IMR-90 (cell line): ENCODE measurements at regions not wholly inside any gene's neighbourhood (a gene's known extent, or its start where the extent isn't known, plus 50 kb on each side); places are given as distances from the start of the nearest gene placed in this dataset.
A peak's percentile ranks its signal among the peaks of the same experiment; 100 is the strongest.

Experiments
- ATAC-seq: fragments of 200-7000 bp; cut with Tn5 transposase; 2 replicates; pipeline ENCODE4 v1.9.1; 2020; ENCODE audit warnings: low read depth, mild to moderate bottlenecking, moderate library complexity
- BruUV-seq: library from RNA; stranded (reverse); fragments of 400-500 nt; replicated peaks from 2 replicates; lab custom pipeline; 2021; lab: Mats Ljungman, UMichigan
- CTCF ChIA-PET: fragments of 300-600 bp; formaldehyde crosslinking; extraction: SDS; loops from one replicate; lab custom pipeline; 2021; ENCODE audit warnings: antibody characterized with exemption; lab: Yijun Ruan, JAX
- POLR2A ChIA-PET: fragments of 300-600 bp; sonication (Branson Sonifier 250); formaldehyde crosslinking; loops from one replicate; lab custom pipeline; 2022; ENCODE audit warnings: antibody characterized with exemption; ENCODE audit not compliant: unreplicated experiment; lab: Charles Lee
- DNase-seq: peaks from one replicate; pipeline ENCODE4 v3.0.0; 2013
- H2AFZ ChIP-seq: replicated peaks from 2 replicates; pipeline ENCODE3; 2013; ENCODE audit warnings: low read length, mild to moderate bottlenecking; ENCODE audit not compliant: poor library complexity
- H2AK5ac ChIP-seq: 2 replicates; pipeline ENCODE4 v1.6.1; 2013; ENCODE audit warnings: low read depth, low read length, inconsistent platforms
- H2AK9ac ChIP-seq: replicated peaks from 2 replicates; pipeline ENCODE3; 2013; ENCODE audit warnings: mild to moderate bottlenecking, low read depth, low read length, moderate library complexity; ENCODE audit not compliant: poor library complexity
- H2BK120ac ChIP-seq: 2 replicates; pipeline ENCODE4 v1.6.1; 2013; ENCODE audit warnings: low read depth, low read length, inconsistent platforms
- H2BK15ac ChIP-seq: 3 replicates; pipeline ENCODE4 v1.6.1; 2013; ENCODE audit warnings: low read depth, low read length, inconsistent platforms
- H2BK20ac ChIP-seq: 2 replicates; pipeline ENCODE4 v1.6.1; 2013; ENCODE audit warnings: low read depth, mild to moderate bottlenecking, inconsistent platforms, low read length, moderate library complexity
- H2BK5ac ChIP-seq: 2 replicates; pipeline ENCODE4 v1.6.1; 2013; ENCODE audit warnings: mild to moderate bottlenecking, low read depth, low read length, inconsistent platforms; ENCODE audit not compliant: poor library complexity, severe bottlenecking
- H3K14ac ChIP-seq: replicated peaks from 2 replicates; pipeline ENCODE4 v1.6.1; 2013; ENCODE audit warnings: low read depth, low read length, inconsistent platforms
- H3K18ac ChIP-seq: 2 replicates; pipeline ENCODE4 v1.6.1; 2013; ENCODE audit warnings: low read depth, low read length, control low read depth
- H3K23ac ChIP-seq: 2 replicates; pipeline ENCODE4 v1.6.1; 2013; ENCODE audit warnings: low read depth, low read length, inconsistent platforms
- H3K27ac ChIP-seq: 2 replicates; pipeline ENCODE4 v1.5.1; 2013; ENCODE audit warnings: mild to moderate bottlenecking, control low read depth, low read length; ENCODE audit not compliant: insufficient read depth
- H3K27me3 ChIP-seq: 2 replicates; pipeline ENCODE4 v1.6.1; 2013; ENCODE audit warnings: low read length; ENCODE audit not compliant: control insufficient read depth, insufficient read depth
- H3K36me3 ChIP-seq: 2 replicates; pipeline ENCODE4 v1.6.1; 2013; ENCODE audit warnings: low read length, mixed read lengths; ENCODE audit not compliant: control insufficient read depth, insufficient read depth
- H3K4ac ChIP-seq: 2 replicates; pipeline ENCODE4 v1.6.1; 2013; ENCODE audit warnings: low read depth, low read length, inconsistent platforms
- H3K4me1 ChIP-seq: 2 replicates; pipeline ENCODE4 v1.6.1; 2013; ENCODE audit warnings: low read length, mixed read lengths; ENCODE audit not compliant: control insufficient read depth, insufficient read depth
- H3K4me2 ChIP-seq: 2 replicates; pipeline ENCODE4 v1.6.1; 2013; ENCODE audit warnings: low read depth, mild to moderate bottlenecking, control low read depth, low read length, moderate library complexity
- H3K4me3 ChIP-seq: 2 replicates; pipeline ENCODE4 v1.5.1; 2013; ENCODE audit warnings: low read depth, mild to moderate bottlenecking, control low read depth, low read length, moderate library complexity; ENCODE audit not compliant: insufficient read depth
- H3K56ac ChIP-seq: 2 replicates; pipeline ENCODE4 v1.6.1; 2013; ENCODE audit warnings: low read length, inconsistent platforms; ENCODE audit not compliant: insufficient read depth; ENCODE audit errors: extremely low read depth
- H3K79me1 ChIP-seq, 2 experiments: 2 replicates each; pipeline ENCODE4 v1.6.1; 2013; ENCODE audit warnings: low read length in 2 of 2, inconsistent platforms in 1 of 2, low read depth in 1 of 2
- H3K9ac ChIP-seq: 2 replicates; pipeline ENCODE4 v1.6.1; 2013; ENCODE audit warnings: low read depth, low read length, control low read depth
- H3K9me1 ChIP-seq: 2 replicates; pipeline ENCODE4 v1.6.1; 2013; ENCODE audit warnings: low read length, inconsistent platforms; ENCODE audit not compliant: insufficient read depth
- H3K9me3 ChIP-seq: 2 replicates; pipeline ENCODE4 v1.6.1; 2013; ENCODE audit warnings: low read length; ENCODE audit not compliant: control insufficient read depth, insufficient read depth
- H4K20me1 ChIP-seq: 2 replicates; pipeline ENCODE4 v1.6.1; 2013; ENCODE audit warnings: low read length, inconsistent platforms; ENCODE audit not compliant: insufficient read depth
- H4K5ac ChIP-seq: 2 replicates; pipeline ENCODE4 v1.6.1; 2013; ENCODE audit warnings: mild to moderate bottlenecking, low read depth, low read length, control low read depth
- H4K8ac ChIP-seq, 2 experiments: 2 replicates each; pipeline ENCODE4 v1.6.1; 2013; ENCODE audit warnings: low read depth in 2 of 2, low read length in 2 of 2, control low read depth in 1 of 2, inconsistent platforms in 1 of 2
- H4K91ac ChIP-seq: 2 replicates; pipeline ENCODE4 v1.6.1; 2013; ENCODE audit warnings: low read depth, low read length, inconsistent platforms; ENCODE audit not compliant: insufficient read depth
- BHLHE40 ChIP-seq: fragments of 150-350 bp; IDR thresholded peaks from 2 replicates; pipeline ENCODE4 v1.6.1; 2016; ENCODE audit warnings: mild to moderate bottlenecking, low read depth, low read length
- CEBPB ChIP-seq: IDR thresholded peaks from 2 replicates; pipeline ENCODE4 v1.6.1; 2012; ENCODE audit warnings: low read depth, low read length, improper control_type of control experiment
- CHD1 ChIP-seq: IDR thresholded peaks from 2 replicates; pipeline ENCODE4 v1.6.1; 2012; ENCODE audit warnings: low read depth, low read length, improper control_type of control experiment
- ELK1 ChIP-seq: fragments of 150-350 bp; IDR thresholded peaks from 2 replicates; pipeline ENCODE4 v1.6.1; 2016; ENCODE audit warnings: low read depth, mild to moderate bottlenecking, low read length, moderate library complexity, borderline replicate concordance
- FOS ChIP-seq: fragments of 150-350 bp; IDR thresholded peaks from 2 replicates; pipeline ENCODE4 v1.6.1; 2016; ENCODE audit warnings: low read depth, low read length
- MAZ ChIP-seq: IDR thresholded peaks from 2 replicates; pipeline ENCODE4 v1.6.1; 2012; ENCODE audit warnings: low read depth, mild to moderate bottlenecking, low read length, improper control_type of control experiment, moderate library complexity, borderline replicate concordance
- MXI1 ChIP-seq: IDR thresholded peaks from 2 replicates; pipeline ENCODE4 v1.6.1; 2012; ENCODE audit warnings: low read depth, mild to moderate bottlenecking, low read length, moderate library complexity, borderline replicate concordance
- NFE2L2 ChIP-seq: fragments of 150-350 bp; IDR thresholded peaks from 2 replicates; pipeline ENCODE4 v1.6.1; 2016; ENCODE audit warnings: low read depth, mild to moderate bottlenecking, low read length
- POLR2A ChIP-seq: IDR thresholded peaks from 2 replicates; pipeline ENCODE4 v1.6.1; 2012; ENCODE audit warnings: mild to moderate bottlenecking, low read depth, low read length
- RAD21 ChIP-seq: IDR thresholded peaks from 2 replicates; pipeline ENCODE4 v1.6.1; 2012; ENCODE audit warnings: low read length, improper control_type of control experiment
- RFX5 ChIP-seq: IDR thresholded peaks from 2 replicates; pipeline ENCODE4 v1.8.0; 2012; ENCODE audit warnings: low read depth, mild to moderate bottlenecking, low read length, moderate library complexity
- SMC3 ChIP-seq: fragments of 150-350 bp; IDR thresholded peaks from 2 replicates; pipeline ENCODE4 v1.6.1; 2016; ENCODE audit warnings: low read depth, mild to moderate bottlenecking, antibody characterized with exemption, low read length, moderate library complexity
- WGBS, 2 experiments: methylation state at CpG; one replicate each; pipeline versions ENCODE4 v1.1.5 to v1.1.7; 2013; ENCODE audit warnings: missing lambda C conversion rate in 2 of 2; ENCODE audit not compliant: insufficient read length in 1 of 2; ENCODE audit errors: extremely low coverage in 2 of 2; 5-methylcytosine and 5-hydroxymethylcytosine counted together
- dilution Hi-C: fragments of 300-500 bp; cut with HindIII; formaldehyde crosslinking; loops from one replicate; pipeline ENCODE4 v1.14.3; 2018; ENCODE audit warnings: low sequenced_read_pairs; ENCODE audit not compliant: unreplicated experiment
- in situ Hi-C: fragments of 300-500 bp; cut with MboI; formaldehyde crosslinking; loops from 3 replicates; pipeline ENCODE4 v1.14.3; 2019; ENCODE audit warnings: low sequenced_read_pairs, inconsistent platforms, mixed read lengths
- intact Hi-C: fragments of 100-400 bp; cut with micrococcal nuclease; formaldehyde crosslinking; loops from 2 replicates; pipeline ENCODE4 v1.10.0; 2022
- TF ChIP-seq, protein P1 (sequence below): fragments of 150-350 bp; IDR thresholded peaks from 2 replicates; pipeline ENCODE4 v1.6.1; 2017; ENCODE audit warnings: mild to moderate bottlenecking, antibody characterized with exemption, low read length, low read depth

DNA sequence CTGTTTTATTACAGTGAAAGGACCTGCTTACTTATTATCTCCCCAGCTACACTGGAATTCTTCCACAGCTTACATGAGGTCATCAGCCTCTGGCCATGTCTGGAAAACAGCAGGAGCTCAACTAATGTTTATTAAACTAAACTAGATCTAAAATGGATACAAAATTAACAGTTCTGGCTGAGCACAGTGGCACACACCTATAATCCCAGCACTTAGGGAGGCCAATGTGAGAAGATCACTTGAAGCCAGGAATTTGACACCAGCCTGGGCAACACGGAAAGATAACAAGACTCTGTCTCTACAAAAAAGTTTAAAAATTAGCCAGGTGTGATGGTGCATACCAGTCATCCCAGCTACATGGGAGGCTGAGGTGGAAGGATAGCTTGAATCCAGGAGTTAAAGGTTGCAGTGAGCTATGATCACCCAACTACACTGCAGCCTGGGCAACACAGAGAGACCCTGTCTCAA, 220.8 kb upstream of the MARCKS start:
- no peak overlapping the region for H3K4me2 ChIP-seq
- peak overlapping the region; percentile 16; the same call in 1 of the 2 replicates for H2BK120ac ChIP-seq
- no peaks in the 10 kb centered on the region for H3K27me3 ChIP-seq
- POLR2A ChIA-PET = no interaction called here
- no peak overlapping the region for H3K56ac ChIP-seq
- no peak overlapping the region for H3K23ac ChIP-seq
- dilution Hi-C loops = no loop called here
- no TSS peak for BruUV-seq
- no peak overlapping the region for H4K91ac ChIP-seq
- peak overlapping the region; percentile 69; the same call in 1 of the 2 replicates for H2BK20ac ChIP-seq
- ATAC-seq (peak; percentile 56), DNase-seq (peak; percentile 78)
- H3K27ac ChIP-seq = no peak overlapping the region
- no peak overlapping the region for H2AK9ac ChIP-seq
- H2BK5ac ChIP-seq = no peak overlapping the region
- TF ChIP-seq, protein P1, sequence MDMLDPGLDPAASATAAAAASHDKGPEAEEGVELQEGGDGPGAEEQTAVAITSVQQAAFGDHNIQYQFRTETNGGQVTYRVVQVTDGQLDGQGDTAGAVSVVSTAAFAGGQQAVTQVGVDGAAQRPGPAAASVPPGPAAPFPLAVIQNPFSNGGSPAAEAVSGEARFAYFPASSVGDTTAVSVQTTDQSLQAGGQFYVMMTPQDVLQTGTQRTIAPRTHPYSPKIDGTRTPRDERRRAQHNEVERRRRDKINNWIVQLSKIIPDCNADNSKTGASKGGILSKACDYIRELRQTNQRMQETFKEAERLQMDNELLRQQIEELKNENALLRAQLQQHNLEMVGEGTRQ = no peak
- TF ChIP-seq BHLHE40 (no peak), FOS (no peak), SMC3 (no peak), ELK1 (no peak), RFX5 (no peak), MAZ (no peak), POLR2A (no peak), NFE2L2 (no peak), RAD21 (no peak), CHD1 (no peak), MXI1 (no peak), CEBPB (no peak)
- intact Hi-C loops = no loop called here
- H4K5ac ChIP-seq = no peak overlapping the region; the same call in 1 of the 2 replicates
- in situ Hi-C loops = no loop called here
- H3K79me1 ChIP-seq = no peaks in the 10 kb centered on the region
- no peak overlapping the region for H3K9ac ChIP-seq
- no peak overlapping the region for H2BK15ac ChIP-seq
- H3K36me3 ChIP-seq = no peaks in the 10 kb centered on the region
- H3K9me1 ChIP-seq = peaks cover 7% of the 10 kb centered on the region
- H3K9me3 ChIP-seq = no peaks in the 10 kb centered on the region
- no peak overlapping the region for H2AFZ ChIP-seq
- no CpG with 5 or more reads among the region's 1 CpG for WGBS, 2 experiments
- H2AK5ac ChIP-seq = no peak overlapping the region
- peak overlapping the region in 1 of 2 experiments; percentile 22; a peak in 1 of 4 replicates for H4K8ac ChIP-seq
- no peaks in the 10 kb centered on the region for H4K20me1 ChIP-seq
- CTCF ChIA-PET = no interaction called here
- peak overlapping the region; percentile 22; the same call in 1 of the 2 replicates for H3K4ac ChIP-seq
- peaks cover 20% of the 10 kb centered on the region for H3K4me1 ChIP-seq
- no peak overlapping the region for H3K4me3 ChIP-seq
- H3K18ac ChIP-seq = peak overlapping the region; percentile 89; the same call in 1 of the 2 replicates
- peak overlapping the region; percentile 38; the same call in 1 of the 2 replicates for H3K14ac ChIP-seq
